Peyer's patch (tissue), 4 donors: ENCODE measurements at regions not wholly inside any gene's neighbourhood (a gene's known extent, or its start where the extent isn't known, plus 50 kb on each side); places are given as distances from the start of the nearest gene placed in this dataset.

Experiments used
- DNase-seq, 3 donors: peaks; one replicate each; pipeline ENCODE4 v3.0.0-alpha.2; 2017 to 2019
- H3K27ac ChIP-seq, 4 donors: fragments of 200-600 bp; sonication (generic); one replicate each; pipeline ENCODE4 v1.5.1; 2016 to 2019
- H3K27me3 ChIP-seq, 2 donors: fragments of 200-600 bp; sonication (generic); one replicate each; pipeline ENCODE4 v1.5.1; 2019
- H3K36me3 ChIP-seq, 3 donors: fragments of 200-600 bp; sonication (generic); one replicate each; pipeline ENCODE4 v1.5.1; 2016 to 2019
- H3K4me1 ChIP-seq, 4 donors: fragments of 200-600 bp; sonication (generic); one replicate each; pipeline ENCODE4 v1.5.1; 2016 to 2019
- H3K4me3 ChIP-seq, 4 donors: fragments of 200-600 bp; sonication (generic); 1 replicate in 3 of 4; 2 replicates in 1 of 4; pipeline ENCODE4 v1.5.1; 2016 to 2019; ENCODE audit warnings: mild to moderate bottlenecking in 1 of 4
- H3K9me3 ChIP-seq, 4 donors: fragments of 200-600 bp; sonication (generic); one replicate each; pipeline ENCODE4 v1.5.1; 2016 to 2019; ENCODE audit warnings: mild to moderate bottlenecking in 1 of 4
- CTCF ChIP-seq, 6 experiments: fragments of 450-650 bp in 4 of 6; fragments of 200-600 bp in 2 of 6; sonication (generic) in 1 of 6; IDR thresholded peaks; one replicate each; pipeline ENCODE4 v1.5.1; 2017 to 2019; ENCODE audit warnings: antibody characterized with exemption in 6 of 6, mild to moderate bottlenecking in 3 of 6, moderate library complexity in 1 of 6
- POLR2A ChIP-seq, 2 donors: fragments of 450-650 bp; IDR thresholded peaks; one replicate each; pipeline ENCODE4 v1.5.1; 2017; ENCODE audit warnings: antibody characterized with exemption in 2 of 2, mild to moderate bottlenecking in 2 of 2, moderate library complexity in 2 of 2

GRCh38 chr2:198296665-198297308 is 492.4 kb downstream of the PLCL1 start:
- Histone ChIP-seq H3K36me3 (no peaks in the 10 kb centered on the region), H3K4me3 (no peak overlapping the region), H3K27ac (no peak overlapping the region), H3K4me1 (no peaks in the 10 kb centered on the region), H3K9me3 (no peaks in the 10 kb centered on the region), H3K27me3 (no peaks in the 10 kb centered on the region)
- TF ChIP-seq CTCF (IDR thresholded peaks at IDR 0.05) (peak; percentile 43 to 78 (median 64)), POLR2A (IDR thresholded peaks at IDR 0.05) (no peak)
- DNase-seq = peak in 2 of 3 donors; percentile 36 to 78

- TF ChIP-seq CTCF (IDR thresholded peaks at IDR 0.05) (no peak), POLR2A (IDR thresholded peaks at IDR 0.05) (no peak)
- H3K4me3 ChIP-seq = no peak overlapping the region
- no peaks in the 10 kb centered on the region for H3K27me3 ChIP-seq
- H3K27ac ChIP-seq = no peak overlapping the region
- no peak for DNase-seq
- no peaks in the 10 kb centered on the region for H3K36me3 ChIP-seq
- H3K9me3 ChIP-seq = no peaks in the 10 kb centered on the region
- H3K4me1 ChIP-seq = no peaks in the 10 kb centered on the region
These were observed 488.9 kb downstream of the PLCL1 start for GRCh38 chr2:198293281-198293680.

- Histone ChIP-seq H3K4me1 (no peaks in the 10 kb centered on the region), H3K27ac (no peak overlapping the region), H3K4me3 (no peak overlapping the region), H3K27me3 (no peaks in the 10 kb centered on the region), H3K36me3 (no peaks in the 10 kb centered on the region), H3K9me3 (no peaks in the 10 kb centered on the region)
- no peak for DNase-seq
- TF ChIP-seq POLR2A (IDR thresholded peaks at IDR 0.05) = no peak
- TF ChIP-seq CTCF (IDR thresholded peaks at IDR 0.05) = no peak
These were observed 485.4 kb downstream of the PLCL1 start for GRCh38 chr2:198289811-198290210.

DNA sequence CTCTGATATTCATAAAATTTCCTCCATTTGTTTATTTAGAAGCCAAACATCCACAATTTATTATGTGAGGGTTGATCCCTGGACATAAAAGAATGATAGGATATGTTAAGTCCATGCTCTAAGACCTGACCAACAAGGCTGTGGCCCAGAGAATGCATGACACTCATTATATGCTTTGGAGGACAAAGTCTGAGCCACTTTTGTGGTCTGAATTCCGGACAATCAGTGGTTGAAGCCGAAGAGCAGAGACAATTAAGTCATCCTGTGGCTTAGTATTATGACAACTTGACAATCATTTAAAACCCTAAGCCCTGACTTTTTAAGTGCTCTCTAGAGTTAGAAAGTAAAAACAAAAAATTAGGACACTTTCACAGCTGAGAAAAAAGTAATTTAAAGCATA is 483.3 kb downstream of the PLCL1 start:
- Histone ChIP-seq H3K27ac (no peak overlapping the region), H3K9me3 (no peaks in the 10 kb centered on the region), H3K36me3 (no peaks in the 10 kb centered on the region), H3K4me3 (no peak overlapping the region), H3K4me1 (no peaks in the 10 kb centered on the region), H3K27me3 (no peaks in the 10 kb centered on the region)
- no peak for TF ChIP-seq CTCF (IDR thresholded peaks at IDR 0.05)
- TF ChIP-seq POLR2A (IDR thresholded peaks at IDR 0.05) = no peak
- DNase-seq = no peak

DNA sequence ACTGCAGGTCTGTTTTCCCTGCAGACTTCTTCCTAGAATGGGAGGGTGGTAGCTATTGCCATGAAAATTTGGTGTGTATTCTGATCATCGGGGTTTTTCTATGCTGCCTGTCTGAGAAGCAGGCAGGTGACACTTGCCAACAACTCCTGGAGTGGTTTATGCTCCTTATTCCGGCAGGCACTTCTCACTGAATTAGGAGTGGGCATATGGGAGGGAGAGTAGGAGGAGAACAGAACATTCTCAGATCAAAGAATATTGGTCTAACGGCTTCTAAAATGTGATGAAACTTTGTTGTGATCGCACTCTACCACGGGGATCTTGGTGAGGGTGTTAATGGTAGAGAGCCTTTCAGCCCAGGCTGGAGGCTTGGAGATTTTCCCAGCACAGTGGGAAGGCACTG is 480.8 kb downstream of the PLCL1 start:
- no peaks in the 10 kb centered on the region for H3K36me3 ChIP-seq
- H3K4me3 ChIP-seq = no peak overlapping the region
- H3K9me3 ChIP-seq = no peaks in the 10 kb centered on the region
- no peaks in the 10 kb centered on the region for H3K4me1 ChIP-seq
- DNase-seq = no peak
- H3K27me3 ChIP-seq = no peaks in the 10 kb centered on the region
- H3K27ac ChIP-seq = no peak overlapping the region
- TF ChIP-seq CTCF (IDR thresholded peaks at IDR 0.05) (no peak), POLR2A (IDR thresholded peaks at IDR 0.05) (no peak)

DNA sequence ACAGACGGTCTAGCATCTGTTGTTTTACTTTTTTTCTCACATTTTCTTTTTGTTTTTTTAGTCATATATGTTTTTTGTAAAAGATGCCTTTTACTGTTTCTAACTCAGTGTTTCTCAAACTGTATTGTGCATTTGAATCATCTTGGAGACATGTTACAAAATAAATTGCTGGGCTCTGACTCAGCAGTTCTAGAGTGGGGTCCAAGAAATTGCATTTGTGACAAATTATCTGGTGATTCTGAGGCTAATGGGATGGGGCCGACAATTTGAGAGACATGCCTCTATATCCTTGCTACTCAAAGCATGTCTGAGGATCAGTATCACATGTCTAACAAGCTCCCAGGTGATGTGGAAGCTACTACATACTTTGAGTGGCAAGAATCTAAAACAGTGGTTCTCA is 478.8 kb downstream of the PLCL1 start:
- H3K27ac ChIP-seq = no peak overlapping the region
- no peak overlapping the region for H3K4me3 ChIP-seq
- H3K9me3 ChIP-seq = no peaks in the 10 kb centered on the region
- H3K27me3 ChIP-seq = no peaks in the 10 kb centered on the region
- DNase-seq = no peak
- H3K4me1 ChIP-seq = no peaks in the 10 kb centered on the region
- TF ChIP-seq POLR2A (IDR thresholded peaks at IDR 0.05) (no peak), CTCF (IDR thresholded peaks at IDR 0.05) (no peak)
- H3K36me3 ChIP-seq = no peaks in the 10 kb centered on the region
